ENCODE measurements at regions not wholly inside any gene's neighbourhood (a gene's known extent, or its start where the extent isn't known, plus 50 kb on each side); places are given as distances from the start of the nearest gene placed in this dataset.

DNA sequence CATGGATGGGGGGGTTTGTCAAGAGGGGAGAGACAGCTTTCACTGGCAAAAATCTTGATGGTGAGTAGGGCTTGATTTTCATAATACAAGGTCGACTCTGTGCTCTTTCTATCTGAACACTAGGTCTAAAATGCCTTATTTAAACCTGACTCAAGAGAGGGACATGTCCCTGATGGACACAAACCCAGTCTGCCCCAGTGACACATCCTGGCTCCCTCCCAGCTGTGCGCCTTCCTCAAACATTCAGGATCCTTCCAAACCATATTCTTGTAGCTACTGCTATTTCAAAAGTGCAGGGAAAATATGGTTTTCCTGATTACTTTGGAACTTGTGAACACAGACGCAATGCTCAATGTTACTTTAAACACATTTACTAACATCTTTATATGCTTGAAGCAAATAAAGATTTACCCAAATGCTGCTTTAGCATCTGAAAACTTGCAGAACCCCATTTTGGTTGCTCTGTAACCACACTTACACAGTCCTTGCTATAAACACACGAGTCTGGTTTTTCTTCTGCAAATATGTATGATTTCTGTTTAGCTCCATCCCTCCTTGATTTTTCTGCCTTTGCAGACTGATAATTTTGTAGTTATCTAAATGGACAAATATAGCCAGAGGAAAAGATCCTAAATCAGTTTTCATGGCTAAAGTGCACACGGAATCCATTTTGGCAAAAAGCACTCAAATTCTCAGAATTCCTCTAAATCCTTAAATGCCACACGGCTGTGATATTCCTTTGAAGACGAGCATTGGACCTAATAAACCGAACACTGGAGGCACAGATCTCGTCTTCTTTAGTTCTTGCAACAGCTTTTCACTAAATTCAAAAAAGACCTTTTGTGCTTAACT lies 499.9 kb upstream of the ZFHX3 start:
- 63% methylated on average over 9 of the region's 9 CpGs for WGBS
- Histone ChIP-seq H4K8ac (ENCODE audit: low read length) (no peak overlapping the region), H2BK12ac (ENCODE audit: low read length in 2 of 2) (no peak overlapping the region), H2BK15ac (ENCODE audit: low read depth, poor library complexity, severe bottlenecking) (no peak overlapping the region), H3K4me1 (ENCODE audit: control insufficient read depth, insufficient read depth, low read depth, low read length) (no peaks in the 10 kb centered on the region), H3K23ac (ENCODE audit: low read length in 2 of 2) (no peak overlapping the region), H3K4me3 (ENCODE audit: insufficient read depth in 1 of 2, low read depth in 1 of 2, low read length in 2 of 2) (no peak overlapping the region), H2BK5ac (ENCODE audit: low read depth, low read length, poor library complexity, severe bottlenecking) (no peak overlapping the region), H3K27ac (ENCODE audit: low read length, poor library complexity, severe bottlenecking) (no peak overlapping the region), H3K36me3 (ENCODE audit: control insufficient read depth in 1 of 2, insufficient read depth in 2 of 2, low read depth in 1 of 2, low read length in 2 of 2) (no peaks in the 10 kb centered on the region), H3K14ac (ENCODE audit: low read length in 2 of 2) (no peak overlapping the region), H2AFZ (ENCODE audit: low read depth, low read length) (no peak overlapping the region), H2AK5ac (ENCODE audit: low read length, severe bottlenecking) (no peak overlapping the region), H3K79me1 (replicated peaks; ENCODE audit: low read length, poor library complexity, severe bottlenecking) (no peaks in the 10 kb centered on the region), H3K9ac (ENCODE audit: low read length) (no peak overlapping the region), H4K91ac (ENCODE audit: low read length) (no peak overlapping the region), H3K27me3 (ENCODE audit: control insufficient read depth in 1 of 2, insufficient read depth in 1 of 2, low read length in 2 of 2) (peaks cover 0 to 36% of the 10 kb centered on the region in 2 experiments), H3K9me3 (ENCODE audit: control insufficient read depth, low read length) (no peaks in the 10 kb centered on the region), H2BK120ac (ENCODE audit: low read depth, low read length) (no peak overlapping the region), H3K4me2 (ENCODE audit: low read length, poor library complexity, severe bottlenecking) (no peak overlapping the region), H3K18ac (ENCODE audit: low read depth in 1 of 2, low read length in 2 of 2) (no peak overlapping the region), H3K4ac (ENCODE audit: low read depth in 1 of 2, low read length in 2 of 2) (no peak overlapping the region)
- no peak for DNase-seq

DNA sequence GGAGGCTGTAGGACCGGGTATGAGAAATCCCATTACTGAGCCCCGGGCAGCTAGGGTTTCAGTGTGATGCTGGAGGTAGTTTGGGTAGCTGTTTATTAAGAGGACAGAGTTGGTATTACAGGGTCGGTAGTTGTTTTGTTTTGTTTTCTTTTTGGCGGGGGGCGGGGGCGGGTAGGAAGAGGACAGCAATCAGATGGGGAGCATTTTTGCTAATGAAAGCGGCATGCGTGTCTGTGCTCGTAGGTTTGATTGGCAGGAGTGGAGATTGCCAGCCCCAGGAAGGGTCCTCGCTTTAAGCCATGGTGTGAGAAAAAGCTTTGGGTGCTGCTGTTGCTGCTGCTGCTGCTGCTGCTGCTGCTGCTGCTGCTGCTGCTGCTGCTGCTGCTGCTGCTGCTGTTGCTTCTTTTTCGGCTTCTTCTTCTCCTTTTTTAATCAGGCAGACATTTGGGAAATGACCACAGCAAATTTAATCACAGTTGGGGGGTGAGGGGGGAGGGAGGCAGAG lies 498.5 kb upstream of the ZFHX3 start:
- H4K91ac ChIP-seq (ENCODE audit: low read length): no peak overlapping the region
- no peak overlapping the region for H2BK15ac ChIP-seq (ENCODE audit: low read depth, poor library complexity, severe bottlenecking)
- H3K27me3 ChIP-seq (ENCODE audit: control insufficient read depth in 1 of 2, insufficient read depth in 1 of 2, low read length in 2 of 2): peaks cover 0 to 36% of the 10 kb centered on the region in 2 experiments
- no peak overlapping the region for H2BK12ac ChIP-seq (ENCODE audit: low read length in 2 of 2)
- H3K27ac ChIP-seq (ENCODE audit: low read length, poor library complexity, severe bottlenecking): no peak overlapping the region
- no peaks in the 10 kb centered on the region for H3K4me1 ChIP-seq (ENCODE audit: control insufficient read depth, insufficient read depth, low read depth, low read length)
- H3K36me3 ChIP-seq (ENCODE audit: control insufficient read depth in 1 of 2, insufficient read depth in 2 of 2, low read depth in 1 of 2, low read length in 2 of 2): no peaks in the 10 kb centered on the region
- no peaks in the 10 kb centered on the region for H3K9me3 ChIP-seq (ENCODE audit: control insufficient read depth, low read length)
- no peak overlapping the region for H3K4ac ChIP-seq (ENCODE audit: low read depth in 1 of 2, low read length in 2 of 2)
- no peak overlapping the region for H3K23ac ChIP-seq (ENCODE audit: low read length in 2 of 2)
- H4K8ac ChIP-seq (ENCODE audit: low read length): no peak overlapping the region
- no peak overlapping the region for H2AK5ac ChIP-seq (ENCODE audit: low read length, severe bottlenecking)
- H3K79me1 ChIP-seq (replicated peaks; ENCODE audit: low read length, poor library complexity, severe bottlenecking): no peaks in the 10 kb centered on the region
- H3K14ac ChIP-seq (ENCODE audit: low read length in 2 of 2): no peak overlapping the region
- no peak overlapping the region for H3K4me3 ChIP-seq (ENCODE audit: insufficient read depth in 1 of 2, low read depth in 1 of 2, low read length in 2 of 2)
- H3K4me2 ChIP-seq (ENCODE audit: low read length, poor library complexity, severe bottlenecking): no peak overlapping the region
- DNase-seq: no peak
- H3K18ac ChIP-seq (ENCODE audit: low read depth in 1 of 2, low read length in 2 of 2): no peak overlapping the region
- 27% methylated on average over 8 of the region's 11 CpGs for WGBS
- H2BK5ac ChIP-seq (ENCODE audit: low read depth, low read length, poor library complexity, severe bottlenecking): no peak overlapping the region
- H3K9ac ChIP-seq (ENCODE audit: low read length): no peak overlapping the region
- H2BK120ac ChIP-seq (ENCODE audit: low read depth, low read length): no peak overlapping the region
- H2AFZ ChIP-seq (ENCODE audit: low read depth, low read length): no peak overlapping the region

DNA sequence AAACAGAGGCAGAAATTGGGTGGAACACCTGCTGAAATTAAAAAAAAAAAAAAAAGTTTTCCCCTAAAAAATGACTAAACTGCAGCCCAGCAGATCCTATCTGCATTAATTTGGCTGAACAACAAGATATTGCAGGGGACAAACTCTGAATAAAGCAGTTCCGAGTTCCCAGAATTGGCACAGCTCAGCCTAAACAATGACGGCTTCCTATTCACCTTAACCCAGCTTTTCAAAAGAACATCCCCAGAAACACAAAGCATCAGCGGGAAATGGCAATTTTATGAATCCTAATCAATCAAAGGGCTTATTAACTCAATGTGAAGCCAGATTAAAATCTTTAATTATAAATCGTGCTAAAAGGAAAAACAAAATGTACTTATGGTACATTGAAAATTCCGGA lies 497.8 kb upstream of the ZFHX3 start:
- no peaks in the 10 kb centered on the region for H3K4me1 ChIP-seq (ENCODE audit: control insufficient read depth, insufficient read depth, low read depth, low read length)
- H3K27ac ChIP-seq (ENCODE audit: low read length, poor library complexity, severe bottlenecking): no peak overlapping the region
- no peak overlapping the region for H3K23ac ChIP-seq (ENCODE audit: low read length in 2 of 2)
- H3K18ac ChIP-seq (ENCODE audit: low read depth in 1 of 2, low read length in 2 of 2): no peak overlapping the region
- H4K91ac ChIP-seq (ENCODE audit: low read length): no peak overlapping the region
- H2BK5ac ChIP-seq (ENCODE audit: low read depth, low read length, poor library complexity, severe bottlenecking): no peak overlapping the region
- no peaks in the 10 kb centered on the region for H3K36me3 ChIP-seq (ENCODE audit: control insufficient read depth in 1 of 2, insufficient read depth in 2 of 2, low read depth in 1 of 2, low read length in 2 of 2)
- H2BK120ac ChIP-seq (ENCODE audit: low read depth, low read length): no peak overlapping the region
- H3K14ac ChIP-seq (ENCODE audit: low read length in 2 of 2): no peak overlapping the region
- no peak overlapping the region for H4K8ac ChIP-seq (ENCODE audit: low read length)
- no peak overlapping the region for H3K4ac ChIP-seq (ENCODE audit: low read depth in 1 of 2, low read length in 2 of 2)
- H3K9ac ChIP-seq (ENCODE audit: low read length): no peak overlapping the region
- H2AFZ ChIP-seq (ENCODE audit: low read depth, low read length): no peak overlapping the region
- H2BK12ac ChIP-seq (ENCODE audit: low read length in 2 of 2): no peak overlapping the region
- H3K79me1 ChIP-seq (replicated peaks; ENCODE audit: low read length, poor library complexity, severe bottlenecking): no peaks in the 10 kb centered on the region
- WGBS: 97% methylated on average over 4 of the region's 5 CpGs
- no peak overlapping the region for H3K4me2 ChIP-seq (ENCODE audit: low read length, poor library complexity, severe bottlenecking)
- no peak overlapping the region for H3K4me3 ChIP-seq (ENCODE audit: insufficient read depth in 1 of 2, low read depth in 1 of 2, low read length in 2 of 2)
- H2AK5ac ChIP-seq (ENCODE audit: low read length, severe bottlenecking): no peak overlapping the region
- peaks cover 0 to 36% of the 10 kb centered on the region in 2 experiments for H3K27me3 ChIP-seq (ENCODE audit: control insufficient read depth in 1 of 2, insufficient read depth in 1 of 2, low read length in 2 of 2)
- no peak for DNase-seq
- no peaks in the 10 kb centered on the region for H3K9me3 ChIP-seq (ENCODE audit: control insufficient read depth, low read length)
- no peak overlapping the region for H2BK15ac ChIP-seq (ENCODE audit: low read depth, poor library complexity, severe bottlenecking)

DNA sequence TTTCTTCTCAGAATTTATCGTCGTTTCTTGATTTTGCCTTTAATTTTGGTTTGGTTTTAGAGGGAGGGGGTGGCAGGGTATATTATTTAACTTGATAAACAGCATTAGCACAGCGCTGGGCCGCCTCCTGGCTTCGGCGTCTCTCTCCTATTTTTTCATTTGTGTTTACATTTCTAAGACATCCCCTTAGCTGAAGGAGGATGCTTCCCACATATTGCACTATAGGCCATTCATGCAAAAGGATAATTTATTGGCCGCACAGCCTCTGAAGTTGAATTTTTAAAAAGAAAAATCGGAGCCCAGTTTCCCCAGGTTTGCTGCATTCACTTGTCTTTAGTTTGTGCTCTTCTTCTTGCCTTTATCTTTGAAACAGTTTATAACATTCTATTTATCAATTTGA lies 497.4 kb upstream of the ZFHX3 start:
- H3K23ac ChIP-seq (ENCODE audit: low read length in 2 of 2): no peak overlapping the region
- no peak overlapping the region for H3K14ac ChIP-seq (ENCODE audit: low read length in 2 of 2)
- H3K9me3 ChIP-seq (ENCODE audit: control insufficient read depth, low read length): no peaks in the 10 kb centered on the region
- H4K91ac ChIP-seq (ENCODE audit: low read length): no peak overlapping the region
- H4K8ac ChIP-seq (ENCODE audit: low read length): no peak overlapping the region
- no peak overlapping the region for H3K4ac ChIP-seq (ENCODE audit: low read depth in 1 of 2, low read length in 2 of 2)
- H3K4me3 ChIP-seq (ENCODE audit: insufficient read depth in 1 of 2, low read depth in 1 of 2, low read length in 2 of 2): no peak overlapping the region
- no peak overlapping the region for H2BK12ac ChIP-seq (ENCODE audit: low read length in 2 of 2)
- no peak overlapping the region for H2BK15ac ChIP-seq (ENCODE audit: low read depth, poor library complexity, severe bottlenecking)
- peaks cover 0 to 36% of the 10 kb centered on the region in 2 experiments for H3K27me3 ChIP-seq (ENCODE audit: control insufficient read depth in 1 of 2, insufficient read depth in 1 of 2, low read length in 2 of 2)
- WGBS: 73% methylated on average over 6 of the region's 8 CpGs
- H2AFZ ChIP-seq (ENCODE audit: low read depth, low read length): no peak overlapping the region
- H3K9ac ChIP-seq (ENCODE audit: low read length): no peak overlapping the region
- H3K27ac ChIP-seq (ENCODE audit: low read length, poor library complexity, severe bottlenecking): no peak overlapping the region
- H3K36me3 ChIP-seq (ENCODE audit: control insufficient read depth in 1 of 2, insufficient read depth in 2 of 2, low read depth in 1 of 2, low read length in 2 of 2): no peaks in the 10 kb centered on the region
- no peak overlapping the region for H2BK120ac ChIP-seq (ENCODE audit: low read depth, low read length)
- no peak overlapping the region for H3K18ac ChIP-seq (ENCODE audit: low read depth in 1 of 2, low read length in 2 of 2)
- H3K79me1 ChIP-seq (replicated peaks; ENCODE audit: low read length, poor library complexity, severe bottlenecking): no peaks in the 10 kb centered on the region
- DNase-seq: no peak
- no peaks in the 10 kb centered on the region for H3K4me1 ChIP-seq (ENCODE audit: control insufficient read depth, insufficient read depth, low read depth, low read length)
- H2AK5ac ChIP-seq (ENCODE audit: low read length, severe bottlenecking): no peak overlapping the region
- H2BK5ac ChIP-seq (ENCODE audit: low read depth, low read length, poor library complexity, severe bottlenecking): no peak overlapping the region
- no peak overlapping the region for H3K4me2 ChIP-seq (ENCODE audit: low read length, poor library complexity, severe bottlenecking)

Measured in mesenchymal stem cell (in vitro differentiated cells and primary cell).